ENCODE measurements at regions not wholly inside any gene's neighbourhood (a gene's known extent, or its start where the extent isn't known, plus 50 kb on each side); places are given as distances from the start of the nearest gene placed in this dataset.

DNA sequence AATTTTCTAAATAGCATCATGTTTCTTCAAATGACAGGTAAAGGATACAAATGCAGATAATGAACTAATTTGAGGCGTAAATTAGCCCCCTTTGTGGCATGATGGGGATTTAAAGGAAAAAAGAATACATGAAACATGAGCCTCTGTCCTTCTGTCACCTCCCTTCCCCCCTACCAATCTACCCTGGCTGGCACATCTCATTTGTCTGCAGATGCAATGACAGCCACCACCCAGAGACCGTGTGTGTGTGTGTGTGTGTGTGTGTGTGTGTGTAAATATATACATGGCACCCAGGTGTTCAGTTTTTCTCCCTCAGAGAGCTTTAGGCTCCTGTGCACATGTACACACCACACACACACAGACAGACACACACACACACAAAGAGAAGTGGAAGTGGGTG is 451.1 kb downstream of the RWDD3 start:
- FAIRE-seq (no peak), DNase-seq (ENCODE audit: low read depth in 1 of 2, low spot score in 2 of 2) (no peak)
- TF ChIP-seq JUN (IDR thresholded peaks at IDR 0.05; ENCODE audit: low read depth, low read length) (no peak), BACH1 (IDR thresholded peaks at IDR 0.05; ENCODE audit: low read length) (no peak), RXRA (IDR thresholded peaks at IDR 0.05; ENCODE audit: insufficient read depth, low read depth, low read length) (no peak)

More for the DNA sequence above, 451.1 kb downstream of the RWDD3 start:
- Histone ChIP-seq H2AK5ac (ENCODE audit: low read depth, low read length) (no peak overlapping the region), H3K4me2 (ENCODE audit: insufficient read depth in 1 of 2, low read depth in 2 of 2, low read length in 2 of 2) (no peak overlapping the region), H4K20me1 (replicated peaks in 1 of 2; ENCODE audit: control insufficient read depth in 1 of 2, insufficient read depth in 2 of 2, low read length in 2 of 2) (no peaks in the 10 kb centered on the region), H3K56ac (replicated peaks; ENCODE audit: insufficient read length, low read depth, low read length) (no peak overlapping the region), H3K9me3 (ENCODE audit: insufficient read depth in 2 of 2, low read depth in 1 of 2, low read length in 1 of 2) (no peaks in the 10 kb centered on the region), H3K4me1 (replicated peaks in 1 of 4; ENCODE audit: control insufficient read depth in 3 of 4, insufficient read depth in 4 of 4, low read length in 3 of 4) (no peaks in the 10 kb centered on the region), H3K9ac (replicated peaks in 1 of 4; ENCODE audit: extremely low read depth in 1 of 4, low read depth in 3 of 4, low read length in 3 of 4) (no peak overlapping the region), H2BK15ac (ENCODE audit: low read length) (no peak overlapping the region), H2BK120ac (replicated peaks; ENCODE audit: low read depth, low read length) (no peak overlapping the region), H3K23me2 (ENCODE audit: low read depth, low read length) (peaks cover 2% of the 10 kb centered on the region; the same call in 1 of the 2 replicates), H3K27ac (ENCODE audit: low read depth, low read length) (no peak overlapping the region), H4K5ac (ENCODE audit: insufficient read length, low read depth, low read length) (no peak overlapping the region), H3K79me2 (ENCODE audit: control insufficient read depth in 1 of 2, insufficient read depth in 2 of 2, low read length in 2 of 2) (no peaks in the 10 kb centered on the region), H3K14ac (ENCODE audit: insufficient read length) (no peak overlapping the region), H3K4ac (replicated peaks; ENCODE audit: insufficient read length, low read depth, low read length) (no peak overlapping the region), H3K27me3 (replicated peaks in 1 of 4; ENCODE audit: control insufficient read depth in 3 of 4, extremely low read depth in 1 of 4, insufficient read depth in 3 of 4, low read length in 3 of 4) (no peaks in the 10 kb centered on the region), H3K79me1 (ENCODE audit: low read depth, low read length) (no peaks in the 10 kb centered on the region), H2BK12ac (ENCODE audit: low read depth, low read length) (no peak overlapping the region), H3K36me3 (ENCODE audit: control insufficient read depth in 2 of 4, insufficient read depth in 4 of 4, low read length in 3 of 4) (no peaks in the 10 kb centered on the region), H4K8ac (ENCODE audit: extremely low read depth, insufficient read depth, low read length) (no peak overlapping the region), H2AFZ (ENCODE audit: low read length) (no peak overlapping the region), H2BK5ac (ENCODE audit: low read depth, low read length) (no peak overlapping the region), H3K18ac (ENCODE audit: extremely low read depth, low read length) (no peak overlapping the region), H4K91ac (replicated peaks; ENCODE audit: insufficient read length, low read length) (no peak overlapping the region), H3K4me3 (ENCODE audit: extremely low read depth in 1 of 4, insufficient read depth in 2 of 4, low read depth in 3 of 4, low read length in 4 of 4) (no peak overlapping the region), H3K23ac (ENCODE audit: insufficient read length) (no peak overlapping the region), H2BK20ac (ENCODE audit: low read length) (no peak overlapping the region)
- POLR2A ChIA-PET (ENCODE audit: partially characterized antibody): no interaction called here
- WGBS, 2 experiments (ENCODE audit: extremely low coverage in 1 of 2, insufficient coverage in 1 of 2, insufficient read length in 1 of 2, insufficient replicate concordance in 2 of 2, low coverage in 1 of 2, low lambda C conversion rate in 2 of 2, missing lambda C conversion rate in 1 of 2): 56% methylated on average over 2 of the region's 2 CpGs; no CpG with 5 or more reads in 1 of the 2 experiments
- CTCF ChIA-PET (ENCODE audit: partially characterized antibody): interaction anchor here (0.7 kb wide), 1 partner anchor 1134 kb away, joined by 3 read pairs; no protein-coding TSS in a partner anchor

All from H1 (cell line).